ENCODE measurements at regions not wholly inside any gene's neighbourhood (a gene's known extent, or its start where the extent isn't known, plus 50 kb on each side); places are given as distances from the start of the nearest gene placed in this dataset.

- H3K4ac ChIP-seq (ENCODE audit: low read depth in 1 of 2, low read length in 2 of 2), result no peak overlapping the region
- H4K91ac ChIP-seq (ENCODE audit: low read length), result no peak overlapping the region
- H3K9me3 ChIP-seq (ENCODE audit: control insufficient read depth, low read length), result no peaks in the 10 kb centered on the region
- H3K23ac ChIP-seq (ENCODE audit: low read length in 2 of 2), result no peak overlapping the region
- no peaks in the 10 kb centered on the region for H3K27me3 ChIP-seq (ENCODE audit: control insufficient read depth in 1 of 2, insufficient read depth in 1 of 2, low read length in 2 of 2)
- no peaks in the 10 kb centered on the region for H3K36me3 ChIP-seq (ENCODE audit: control insufficient read depth in 1 of 2, insufficient read depth in 2 of 2, low read depth in 1 of 2, low read length in 2 of 2)
- H2AK5ac ChIP-seq (ENCODE audit: low read length, severe bottlenecking), result no peak overlapping the region
- no peak overlapping the region for H2AFZ ChIP-seq (ENCODE audit: low read depth, low read length)
- H3K4me3 ChIP-seq (ENCODE audit: insufficient read depth in 1 of 2, low read depth in 1 of 2, low read length in 2 of 2), result no peak overlapping the region
- WGBS, result 90% methylated on average over 4 of the region's 4 CpGs
- no peak for DNase-seq
- H2BK15ac ChIP-seq (ENCODE audit: low read depth, poor library complexity, severe bottlenecking), result no peak overlapping the region
- no peak overlapping the region for H4K8ac ChIP-seq (ENCODE audit: low read length)
- H3K9ac ChIP-seq (ENCODE audit: low read length), result no peak overlapping the region
- H3K4me1 ChIP-seq (ENCODE audit: control insufficient read depth, insufficient read depth, low read depth, low read length), result no peaks in the 10 kb centered on the region
- no peak overlapping the region for H2BK120ac ChIP-seq (ENCODE audit: low read depth, low read length)
- no peak overlapping the region for H2BK12ac ChIP-seq (ENCODE audit: low read length in 2 of 2)
- no peak overlapping the region for H3K18ac ChIP-seq (ENCODE audit: low read depth in 1 of 2, low read length in 2 of 2)
- H3K79me1 ChIP-seq (replicated peaks; ENCODE audit: low read length, poor library complexity, severe bottlenecking), result no peaks in the 10 kb centered on the region
- H3K14ac ChIP-seq (ENCODE audit: low read length in 2 of 2), result no peak overlapping the region
- no peak overlapping the region for H3K4me2 ChIP-seq (ENCODE audit: low read length, poor library complexity, severe bottlenecking)
- no peak overlapping the region for H3K27ac ChIP-seq (ENCODE audit: low read length, poor library complexity, severe bottlenecking)
- H2BK5ac ChIP-seq (ENCODE audit: low read depth, low read length, poor library complexity, severe bottlenecking), result no peak overlapping the region
These were observed 940.3 kb upstream of the IGFBP7 start for GRCh38 chr4:58050439-58050838.

- H3K36me3 ChIP-seq (ENCODE audit: control insufficient read depth in 1 of 2, insufficient read depth in 2 of 2, low read depth in 1 of 2, low read length in 2 of 2), result no peaks in the 10 kb centered on the region
- WGBS, result 17% methylated on average over 1 of the region's 2 CpGs
- H4K91ac ChIP-seq (ENCODE audit: low read length), result no peak overlapping the region
- no peaks in the 10 kb centered on the region for H3K79me1 ChIP-seq (replicated peaks; ENCODE audit: low read length, poor library complexity, severe bottlenecking)
- no peaks in the 10 kb centered on the region for H3K27me3 ChIP-seq (ENCODE audit: control insufficient read depth in 1 of 2, insufficient read depth in 1 of 2, low read length in 2 of 2)
- H3K23ac ChIP-seq (ENCODE audit: low read length in 2 of 2), result no peak overlapping the region
- no peak overlapping the region for H3K27ac ChIP-seq (ENCODE audit: low read length, poor library complexity, severe bottlenecking)
- no peaks in the 10 kb centered on the region for H3K9me3 ChIP-seq (ENCODE audit: control insufficient read depth, low read length)
- H3K4ac ChIP-seq (ENCODE audit: low read depth in 1 of 2, low read length in 2 of 2), result no peak overlapping the region
- no peak overlapping the region for H3K4me3 ChIP-seq (ENCODE audit: insufficient read depth in 1 of 2, low read depth in 1 of 2, low read length in 2 of 2)
- no peak overlapping the region for H2BK120ac ChIP-seq (ENCODE audit: low read depth, low read length)
- H2AFZ ChIP-seq (ENCODE audit: low read depth, low read length), result no peak overlapping the region
- H3K9ac ChIP-seq (ENCODE audit: low read length), result no peak overlapping the region
- H3K14ac ChIP-seq (ENCODE audit: low read length in 2 of 2), result no peak overlapping the region
- no peak overlapping the region for H2AK5ac ChIP-seq (ENCODE audit: low read length, severe bottlenecking)
- no peak overlapping the region for H2BK15ac ChIP-seq (ENCODE audit: low read depth, poor library complexity, severe bottlenecking)
- H3K4me2 ChIP-seq (ENCODE audit: low read length, poor library complexity, severe bottlenecking), result no peak overlapping the region
- H3K18ac ChIP-seq (ENCODE audit: low read depth in 1 of 2, low read length in 2 of 2), result no peak overlapping the region
- no peak overlapping the region for H4K8ac ChIP-seq (ENCODE audit: low read length)
- no peak overlapping the region for H2BK5ac ChIP-seq (ENCODE audit: low read depth, low read length, poor library complexity, severe bottlenecking)
- no peaks in the 10 kb centered on the region for H3K4me1 ChIP-seq (ENCODE audit: control insufficient read depth, insufficient read depth, low read depth, low read length)
- no peak overlapping the region for H2BK12ac ChIP-seq (ENCODE audit: low read length in 2 of 2)
- no peak for DNase-seq
These were observed 938.3 kb upstream of the IGFBP7 start for GRCh38 chr4:58048491-58048890.

- WGBS, result 86% methylated on average over 1 of the region's 1 CpG
These were observed 932.0 kb upstream of the IGFBP7 start for GRCh38 chr4:58042176-58042575.

GRCh38 chr4:57993944-57994343 is 883.8 kb upstream of the IGFBP7 start:
- H3K4me3 ChIP-seq (ENCODE audit: insufficient read depth in 1 of 2, low read depth in 1 of 2, low read length in 2 of 2), result no peak overlapping the region
- H2BK12ac ChIP-seq (ENCODE audit: low read length in 2 of 2), result no peak overlapping the region
- H3K27me3 ChIP-seq (ENCODE audit: control insufficient read depth in 1 of 2, insufficient read depth in 1 of 2, low read length in 2 of 2), result no peaks in the 10 kb centered on the region
- H2BK120ac ChIP-seq (ENCODE audit: low read depth, low read length), result no peak overlapping the region
- H3K14ac ChIP-seq (ENCODE audit: low read length in 2 of 2), result no peak overlapping the region
- DNase-seq, result no peak
- no peak overlapping the region for H2AK5ac ChIP-seq (ENCODE audit: low read length, severe bottlenecking)
- 47% methylated on average over 1 of the region's 2 CpGs for WGBS
- H2BK5ac ChIP-seq (ENCODE audit: low read depth, low read length, poor library complexity, severe bottlenecking), result no peak overlapping the region
- H2BK15ac ChIP-seq (ENCODE audit: low read depth, poor library complexity, severe bottlenecking), result no peak overlapping the region
- H2AFZ ChIP-seq (ENCODE audit: low read depth, low read length), result no peak overlapping the region
- H4K91ac ChIP-seq (ENCODE audit: low read length), result no peak overlapping the region
- no peak overlapping the region for H3K27ac ChIP-seq (ENCODE audit: low read length, poor library complexity, severe bottlenecking)
- H3K9me3 ChIP-seq (ENCODE audit: control insufficient read depth, low read length), result no peaks in the 10 kb centered on the region
- no peaks in the 10 kb centered on the region for H3K4me1 ChIP-seq (ENCODE audit: control insufficient read depth, insufficient read depth, low read depth, low read length)
- no peak overlapping the region for H4K8ac ChIP-seq (ENCODE audit: low read length)
- H3K9ac ChIP-seq (ENCODE audit: low read length), result no peak overlapping the region
- H3K4ac ChIP-seq (ENCODE audit: low read depth in 1 of 2, low read length in 2 of 2), result no peak overlapping the region
- H3K23ac ChIP-seq (ENCODE audit: low read length in 2 of 2), result no peak overlapping the region
- H3K79me1 ChIP-seq (replicated peaks; ENCODE audit: low read length, poor library complexity, severe bottlenecking), result no peaks in the 10 kb centered on the region
- no peaks in the 10 kb centered on the region for H3K36me3 ChIP-seq (ENCODE audit: control insufficient read depth in 1 of 2, insufficient read depth in 2 of 2, low read depth in 1 of 2, low read length in 2 of 2)
- H3K18ac ChIP-seq (ENCODE audit: low read depth in 1 of 2, low read length in 2 of 2), result no peak overlapping the region
- H3K4me2 ChIP-seq (ENCODE audit: low read length, poor library complexity, severe bottlenecking), result no peak overlapping the region

More at GRCh38 chr4:58042176-58042575, 932.0 kb upstream of the IGFBP7 start:
- Histone ChIP-seq H3K23ac (ENCODE audit: low read length in 2 of 2) (no peak overlapping the region), H3K4me2 (ENCODE audit: low read length, poor library complexity, severe bottlenecking) (no peak overlapping the region), H3K27ac (ENCODE audit: low read length, poor library complexity, severe bottlenecking) (no peak overlapping the region), H2BK15ac (ENCODE audit: low read depth, poor library complexity, severe bottlenecking) (no peak overlapping the region), H3K27me3 (ENCODE audit: control insufficient read depth in 1 of 2, insufficient read depth in 1 of 2, low read length in 2 of 2) (no peaks in the 10 kb centered on the region), H3K4ac (ENCODE audit: low read depth in 1 of 2, low read length in 2 of 2) (no peak overlapping the region), H3K14ac (ENCODE audit: low read length in 2 of 2) (no peak overlapping the region), H2BK5ac (ENCODE audit: low read depth, low read length, poor library complexity, severe bottlenecking) (no peak overlapping the region), H3K4me1 (ENCODE audit: control insufficient read depth, insufficient read depth, low read depth, low read length) (no peaks in the 10 kb centered on the region), H3K18ac (ENCODE audit: low read depth in 1 of 2, low read length in 2 of 2) (no peak overlapping the region), H3K36me3 (ENCODE audit: control insufficient read depth in 1 of 2, insufficient read depth in 2 of 2, low read depth in 1 of 2, low read length in 2 of 2) (no peaks in the 10 kb centered on the region), H4K8ac (ENCODE audit: low read length) (no peak overlapping the region), H4K91ac (ENCODE audit: low read length) (no peak overlapping the region), H3K9me3 (ENCODE audit: control insufficient read depth, low read length) (no peaks in the 10 kb centered on the region), H3K79me1 (replicated peaks; ENCODE audit: low read length, poor library complexity, severe bottlenecking) (no peaks in the 10 kb centered on the region), H2AFZ (ENCODE audit: low read depth, low read length) (no peak overlapping the region), H3K9ac (ENCODE audit: low read length) (no peak overlapping the region), H2AK5ac (ENCODE audit: low read length, severe bottlenecking) (no peak overlapping the region), H3K4me3 (ENCODE audit: insufficient read depth in 1 of 2, low read depth in 1 of 2, low read length in 2 of 2) (no peak overlapping the region), H2BK12ac (ENCODE audit: low read length in 2 of 2) (no peak overlapping the region), H2BK120ac (ENCODE audit: low read depth, low read length) (no peak overlapping the region)
- no peak for DNase-seq

Data from mesenchymal stem cell (in vitro differentiated cells and primary cell).